ENCODE measurements at regions not wholly inside any gene's neighbourhood (a gene's known extent, or its start where the extent isn't known, plus 50 kb on each side); places are given as distances from the start of the nearest gene placed in this dataset.

DNA sequence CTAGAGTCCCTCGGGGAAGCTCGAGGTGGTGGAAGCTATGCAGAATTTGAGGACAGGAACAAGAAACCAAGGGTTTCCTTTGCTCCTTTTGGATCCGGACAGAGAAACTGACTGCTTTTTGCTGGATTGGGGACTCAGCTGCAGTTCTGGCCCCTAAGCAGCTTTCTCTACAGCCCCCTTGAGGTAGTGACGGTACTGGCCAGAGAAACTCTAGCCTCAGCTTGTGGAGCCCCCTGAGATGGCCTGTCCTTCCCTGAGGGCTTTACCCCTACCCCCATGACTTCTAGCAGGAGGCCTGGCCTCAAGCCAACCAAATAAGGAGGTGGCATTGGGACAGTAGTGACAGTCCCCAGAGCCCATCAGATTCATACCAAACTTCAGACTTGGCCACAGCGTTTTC is 118.1 kb downstream of the IRX5 start:
- TF ChIP-seq, protein P1, sequence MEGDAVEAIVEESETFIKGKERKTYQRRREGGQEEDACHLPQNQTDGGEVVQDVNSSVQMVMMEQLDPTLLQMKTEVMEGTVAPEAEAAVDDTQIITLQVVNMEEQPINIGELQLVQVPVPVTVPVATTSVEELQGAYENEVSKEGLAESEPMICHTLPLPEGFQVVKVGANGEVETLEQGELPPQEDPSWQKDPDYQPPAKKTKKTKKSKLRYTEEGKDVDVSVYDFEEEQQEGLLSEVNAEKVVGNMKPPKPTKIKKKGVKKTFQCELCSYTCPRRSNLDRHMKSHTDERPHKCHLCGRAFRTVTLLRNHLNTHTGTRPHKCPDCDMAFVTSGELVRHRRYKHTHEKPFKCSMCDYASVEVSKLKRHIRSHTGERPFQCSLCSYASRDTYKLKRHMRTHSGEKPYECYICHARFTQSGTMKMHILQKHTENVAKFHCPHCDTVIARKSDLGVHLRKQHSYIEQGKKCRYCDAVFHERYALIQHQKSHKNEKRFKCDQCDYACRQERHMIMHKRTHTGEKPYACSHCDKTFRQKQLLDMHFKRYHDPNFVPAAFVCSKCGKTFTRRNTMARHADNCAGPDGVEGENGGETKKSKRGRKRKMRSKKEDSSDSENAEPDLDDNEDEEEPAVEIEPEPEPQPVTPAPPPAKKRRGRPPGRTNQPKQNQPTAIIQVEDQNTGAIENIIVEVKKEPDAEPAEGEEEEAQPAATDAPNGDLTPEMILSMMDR (IDR thresholded peaks at IDR 0.05; ENCODE audit: low read depth, low read length, poor library complexity, severe bottlenecking) = no peak
- TF ChIP-seq EZH2phosphoT487 (IDR thresholded peaks at IDR 0.05; ENCODE audit: borderline replicate concordance, low read length) = no peak

Data from DOHH2 (cell line).